Hematopoietic multipotent progenitor cell treated with erythropoietin and hydrocortisone succinate and interleukin-3 and kit ligand, for 6 days (in vitro differentiated cells): ENCODE measurements at regions not wholly inside any gene's neighbourhood (a gene's known extent, or its start where the extent isn't known, plus 50 kb on each side); places are given as distances from the start of the nearest gene placed in this dataset.

ENCODE experiments used
- DNase-seq: peaks from one replicate; pipeline ENCODE4 v3.0.0-alpha.2; 2015

DNA sequence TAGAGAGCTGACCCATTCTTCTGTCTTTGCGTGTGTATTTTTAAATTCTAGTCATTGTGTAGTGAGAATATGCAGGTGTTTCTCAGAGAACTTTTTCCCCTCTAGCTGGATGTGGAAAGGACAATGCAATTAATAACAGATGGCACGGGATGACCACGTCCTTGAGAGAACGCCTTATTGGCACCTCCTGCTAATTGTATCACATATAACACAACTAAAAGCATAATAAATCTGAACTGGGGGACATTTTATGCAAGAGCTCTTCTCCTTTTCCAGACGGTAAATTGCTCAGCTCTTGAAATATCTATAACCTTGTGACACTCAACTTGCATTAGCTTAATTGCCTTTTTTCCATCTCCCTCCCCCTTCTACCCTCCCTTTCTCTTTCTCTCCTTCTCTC is 62.9 kb upstream of the IZUMO3 start:
- no peak for DNase-seq

- DNase-seq = no peak
Measured at GRCh38 chr9:24602693-24603352, 57.1 kb upstream of the IZUMO3 start.
